Neural cell (in vitro differentiated cells): ENCODE measurements at regions not wholly inside any gene's neighbourhood (a gene's known extent, or its start where the extent isn't known, plus 50 kb on each side); places are given as distances from the start of the nearest gene placed in this dataset.

Experiments used
- H2AFZ ChIP-seq: fragments of 200-600, 300-800 bp; sonication (generic), shearing (Covaris generic); 2 replicates; pipeline ENCODE4 v1.6.0; 2014; ENCODE audit warnings: low read depth, mild to moderate bottlenecking, antibody characterized with exemption, low read length, moderate library complexity
- H3F3A ChIP-seq: fragments of 200-600 bp; shearing (Covaris generic); 2 replicates; pipeline ENCODE4 v1.6.1; 2016; ENCODE audit warnings: mild to moderate bottlenecking, moderate library complexity, mixed read lengths, antibody characterized with exemption, low read length; ENCODE audit not compliant: insufficient read depth, poor library complexity, severe bottlenecking
- H3K27ac ChIP-seq: fragments of 200-600, 300-800 bp; sonication (generic), shearing (Covaris generic); 2 replicates; pipeline ENCODE4 v1.5.1; 2014; ENCODE audit warnings: mild to moderate bottlenecking, low read length, moderate library complexity
- H3K27me3 ChIP-seq: fragments of 300-800, 200-600 bp; sonication (generic), shearing (Covaris generic); 2 replicates; pipeline ENCODE4 v1.6.0; 2014; ENCODE audit warnings: mild to moderate bottlenecking, low read depth, low read length, moderate library complexity; ENCODE audit not compliant: insufficient read depth
- H3K36me3 ChIP-seq: fragments of 300-800, 200-600 bp; sonication (generic), shearing (Covaris generic); 2 replicates; pipeline ENCODE4 v1.5.1; 2014; ENCODE audit warnings: mild to moderate bottlenecking, antibody characterized with exemption, low read length, moderate library complexity; ENCODE audit not compliant: insufficient read depth
- H3K4me2 ChIP-seq: fragments of 300-800, 200-600 bp; sonication (generic), shearing (Covaris generic); 2 replicates; pipeline ENCODE4 v1.6.0; 2014; ENCODE audit warnings: mild to moderate bottlenecking, low read length
- H3K4me3 ChIP-seq: fragments of 300-800, 200-600 bp; sonication (generic), shearing (Covaris generic); 2 replicates; pipeline ENCODE4 v1.5.1; 2014; ENCODE audit warnings: mild to moderate bottlenecking, low read length, moderate library complexity
- H3K79me2 ChIP-seq: fragments of 200-600 bp; shearing (Covaris generic); replicated peaks from 2 replicates; pipeline ENCODE4 v1.6.0; 2014; ENCODE audit warnings: mild to moderate bottlenecking, low read length, moderate library complexity; ENCODE audit not compliant: insufficient read depth
- H3K9ac ChIP-seq: fragments of 300-800, 200-600 bp; sonication (generic), shearing (Covaris generic); 2 replicates; pipeline ENCODE4 v1.6.1; 2016; ENCODE audit warnings: mild to moderate bottlenecking, low read length, mixed read lengths
- H3K9me2 ChIP-seq: fragments of 200-600 bp; shearing (Covaris generic); 2 replicates; pipeline ENCODE4 v1.6.1; 2016; ENCODE audit warnings: mild to moderate bottlenecking, low read length, mixed read lengths; ENCODE audit not compliant: insufficient read depth
- H3K9me3 ChIP-seq: fragments of 200-600, 300-800 bp; sonication (generic), shearing (Covaris generic); 2 replicates; pipeline ENCODE4 v1.6.1; 2016; ENCODE audit warnings: mild to moderate bottlenecking, mixed run types, low read length, moderate library complexity, mixed read lengths
- H4K20me1 ChIP-seq: fragments of 200-600 bp; shearing (Covaris generic); 2 replicates; pipeline ENCODE4 v1.6.1; 2016; ENCODE audit warnings: mild to moderate bottlenecking, mixed run types; ENCODE audit not compliant: insufficient read depth
- CTCF ChIP-seq: fragments of 450-650 bp; IDR thresholded peaks from 2 replicates; pipeline ENCODE4 v1.5.1; 2014; ENCODE audit warnings: antibody characterized with exemption, mild to moderate bottlenecking, moderate library complexity; ENCODE audit not compliant: poor library complexity, severe bottlenecking
- EP300 ChIP-seq: fragments of 450-650 bp; conservative IDR thresholded peaks from 2 replicates; pipeline ENCODE4 v1.6.1; 2014; ENCODE audit warnings: antibody characterized with exemption, mild to moderate bottlenecking, moderate library complexity; ENCODE audit not compliant: poor library complexity, severe bottlenecking
- EZH2 ChIP-seq: fragments of 200-600, 300-800 bp; shearing (Covaris generic), sonication (generic); IDR thresholded peaks from 2 replicates; pipeline ENCODE4 v1.6.1; 2014; ENCODE audit warnings: antibody characterized with exemption, low read length, borderline replicate concordance, mild to moderate bottlenecking; ENCODE audit not compliant: insufficient read depth, poor library complexity, severe bottlenecking
- MXI1 ChIP-seq: fragments of 450-650 bp; conservative IDR thresholded peaks from 2 replicates; pipeline ENCODE4 v1.6.1; 2014; ENCODE audit warnings: antibody characterized with exemption, mild to moderate bottlenecking; ENCODE audit not compliant: poor library complexity, severe bottlenecking
- POLR2AphosphoS5 ChIP-seq: IDR thresholded peaks from 2 replicates; pipeline ENCODE4 v1.6.1; 2012
- RAD21 ChIP-seq: fragments of 450-650 bp; conservative IDR thresholded peaks from 2 replicates; pipeline ENCODE4 v1.6.1; 2014; ENCODE audit warnings: antibody characterized with exemption, mild to moderate bottlenecking, moderate library complexity
- REST ChIP-seq: IDR thresholded peaks from 2 replicates; pipeline ENCODE4 v1.6.1; 2012; ENCODE audit warnings: borderline replicate concordance
- SMC3 ChIP-seq: fragments of 450-650 bp; conservative IDR thresholded peaks from 2 replicates; pipeline ENCODE4 v1.6.1; 2014; ENCODE audit warnings: antibody characterized with exemption, mild to moderate bottlenecking, moderate library complexity; ENCODE audit not compliant: poor library complexity
- TAF1 ChIP-seq: IDR thresholded peaks from 2 replicates; pipeline ENCODE4 v1.6.1; 2012; ENCODE audit warnings: low read depth

GRCh38 chr13:75947448-75947847 lies 311.3 kb downstream of the LMO7 start:
- H3K27ac ChIP-seq, result no peak overlapping the region
- TF ChIP-seq RAD21, result no peak
- no peak for TF ChIP-seq EP300
- no peak for TF ChIP-seq EZH2
- no peak for TF ChIP-seq MXI1
- TF ChIP-seq REST, result no peak
- no peak for TF ChIP-seq CTCF
- TF ChIP-seq SMC3, result no peak
- TF ChIP-seq TAF1, result no peak
- no peak for TF ChIP-seq POLR2AphosphoS5
- no peak overlapping the region for H3K9ac ChIP-seq
- H3K4me2 ChIP-seq, result no peak overlapping the region
- H3K36me3 ChIP-seq, result no peaks in the 10 kb centered on the region
- H3F3A ChIP-seq, result no peaks in the 10 kb centered on the region
- no peaks in the 10 kb centered on the region for H3K9me2 ChIP-seq
- no peak overlapping the region for H3K4me3 ChIP-seq
- H3K27me3 ChIP-seq, result no peaks in the 10 kb centered on the region
- H3K9me3 ChIP-seq, result peaks cover 5% of the 10 kb centered on the region
- no peaks in the 10 kb centered on the region for H3K79me2 ChIP-seq
- no peak overlapping the region for H2AFZ ChIP-seq
- H4K20me1 ChIP-seq, result no peaks in the 10 kb centered on the region

- Histone ChIP-seq H3F3A (no peaks in the 10 kb centered on the region), H3K9me3 (peaks cover 5% of the 10 kb centered on the region), H3K79me2 (no peaks in the 10 kb centered on the region), H3K4me2 (no peak overlapping the region), H4K20me1 (no peaks in the 10 kb centered on the region), H3K27ac (no peak overlapping the region), H3K27me3 (no peaks in the 10 kb centered on the region), H3K36me3 (no peaks in the 10 kb centered on the region), H3K4me3 (no peak overlapping the region), H3K9me2 (no peaks in the 10 kb centered on the region), H2AFZ (no peak overlapping the region), H3K9ac (no peak overlapping the region)
- TF ChIP-seq TAF1, result no peak
- TF ChIP-seq MXI1, result no peak
- no peak for TF ChIP-seq EP300
- TF ChIP-seq SMC3, result no peak
- no peak for TF ChIP-seq RAD21
- TF ChIP-seq REST, result no peak
- TF ChIP-seq CTCF, result no peak
Measured at GRCh38 chr13:75946536-75947284, 310.6 kb downstream of the LMO7 start.
